Cardiac fibroblast (primary cell): ENCODE measurements at regions not wholly inside any gene's neighbourhood (a gene's known extent, or its start where the extent isn't known, plus 50 kb on each side); places are given as distances from the start of the nearest gene placed in this dataset.

Source experiments
- DNase-seq, 2 donors: peaks; one replicate each; pipeline versions ENCODE4 v3.0.0 to v3.0.0-alpha.2; 2010; ENCODE audit warnings: low read depth in 2 of 2
- H3K4me3 ChIP-seq, 2 donors: replicated peaks in 1 of 2; 1 replicate in 1 of 2; 2 replicates in 1 of 2; pipeline ENCODE4 v1.5.1; 2011; ENCODE audit warnings: low read depth in 2 of 2, low read length in 2 of 2, mild to moderate bottlenecking in 2 of 2, moderate library complexity in 1 of 2
- TF ChIP-seq, protein P1 (sequence below): IDR thresholded peaks from one replicate; pipeline ENCODE4 v1.5.1; 2011; ENCODE audit warnings: low read depth, mild to moderate bottlenecking, low read length, inconsistent platforms

DNA sequence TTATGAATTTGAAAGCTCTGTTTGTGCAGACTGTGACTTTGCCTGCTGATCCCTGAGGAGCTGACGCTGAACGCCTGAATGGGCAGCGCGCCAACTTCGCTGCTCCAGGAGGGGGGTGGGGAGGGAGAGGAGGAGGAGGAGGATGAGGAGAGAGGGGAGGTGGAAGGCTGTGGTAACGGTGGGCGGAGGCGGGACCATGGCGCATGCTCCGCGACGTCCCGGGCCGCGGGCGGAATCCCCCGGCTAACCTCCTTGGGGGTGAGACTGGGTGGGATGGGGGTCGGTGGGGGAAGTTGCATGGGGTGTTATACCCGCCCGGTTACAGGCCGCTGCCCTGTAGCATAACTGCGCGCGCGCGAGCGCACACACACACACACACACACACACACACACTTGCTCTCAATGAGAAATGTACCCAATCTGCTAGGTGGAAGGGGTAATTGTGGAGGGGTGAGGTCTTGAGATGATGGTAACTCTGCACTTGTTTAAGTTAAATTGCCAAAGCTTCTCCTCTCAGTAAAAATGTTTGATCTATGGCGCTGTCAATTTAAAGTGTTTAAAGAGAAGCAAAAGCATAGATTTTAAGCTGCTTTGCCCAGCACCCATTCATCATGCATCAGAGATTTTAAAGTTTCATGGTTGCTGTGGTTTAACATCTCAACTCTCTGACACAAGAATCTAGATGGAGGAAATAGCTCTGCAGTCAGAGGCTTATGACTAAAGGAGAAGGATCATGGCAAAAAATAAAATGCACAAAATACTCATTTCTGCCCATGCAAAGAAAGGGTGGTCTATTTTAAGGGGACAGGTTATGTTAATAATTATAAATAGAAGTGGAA is 76.6 kb upstream of the TBCA start:
- peak; percentile 60 to 67 for DNase-seq
- TF ChIP-seq, protein P1, sequence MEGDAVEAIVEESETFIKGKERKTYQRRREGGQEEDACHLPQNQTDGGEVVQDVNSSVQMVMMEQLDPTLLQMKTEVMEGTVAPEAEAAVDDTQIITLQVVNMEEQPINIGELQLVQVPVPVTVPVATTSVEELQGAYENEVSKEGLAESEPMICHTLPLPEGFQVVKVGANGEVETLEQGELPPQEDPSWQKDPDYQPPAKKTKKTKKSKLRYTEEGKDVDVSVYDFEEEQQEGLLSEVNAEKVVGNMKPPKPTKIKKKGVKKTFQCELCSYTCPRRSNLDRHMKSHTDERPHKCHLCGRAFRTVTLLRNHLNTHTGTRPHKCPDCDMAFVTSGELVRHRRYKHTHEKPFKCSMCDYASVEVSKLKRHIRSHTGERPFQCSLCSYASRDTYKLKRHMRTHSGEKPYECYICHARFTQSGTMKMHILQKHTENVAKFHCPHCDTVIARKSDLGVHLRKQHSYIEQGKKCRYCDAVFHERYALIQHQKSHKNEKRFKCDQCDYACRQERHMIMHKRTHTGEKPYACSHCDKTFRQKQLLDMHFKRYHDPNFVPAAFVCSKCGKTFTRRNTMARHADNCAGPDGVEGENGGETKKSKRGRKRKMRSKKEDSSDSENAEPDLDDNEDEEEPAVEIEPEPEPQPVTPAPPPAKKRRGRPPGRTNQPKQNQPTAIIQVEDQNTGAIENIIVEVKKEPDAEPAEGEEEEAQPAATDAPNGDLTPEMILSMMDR: no peak
- H3K4me3 ChIP-seq: peak overlapping the region; percentile 50 to 53

DNA sequence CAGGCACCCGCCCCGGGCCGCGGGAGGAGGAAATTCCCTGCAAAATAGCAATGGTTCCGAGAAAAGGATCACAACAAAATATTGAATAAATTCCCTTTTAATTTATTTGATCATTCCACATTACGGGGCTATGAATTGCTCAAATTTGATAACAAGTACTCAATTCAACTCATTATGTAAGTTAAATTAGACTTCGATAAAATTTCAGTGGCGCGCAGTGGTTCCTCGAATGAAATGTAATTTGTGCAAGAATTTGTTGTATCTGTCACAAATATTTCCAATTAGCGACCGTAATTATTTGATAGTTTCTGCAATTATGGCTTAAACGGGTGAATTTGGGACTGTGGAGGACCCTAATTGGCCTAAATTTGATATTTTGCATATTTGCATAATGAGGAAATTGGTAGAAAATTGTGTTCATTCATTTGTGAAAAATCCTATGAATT is 76.0 kb upstream of the TBCA start:
- peak overlapping the region; percentile 50 to 53 for H3K4me3 ChIP-seq
- TF ChIP-seq, protein P1: no peak
- no peak for DNase-seq

DNA sequence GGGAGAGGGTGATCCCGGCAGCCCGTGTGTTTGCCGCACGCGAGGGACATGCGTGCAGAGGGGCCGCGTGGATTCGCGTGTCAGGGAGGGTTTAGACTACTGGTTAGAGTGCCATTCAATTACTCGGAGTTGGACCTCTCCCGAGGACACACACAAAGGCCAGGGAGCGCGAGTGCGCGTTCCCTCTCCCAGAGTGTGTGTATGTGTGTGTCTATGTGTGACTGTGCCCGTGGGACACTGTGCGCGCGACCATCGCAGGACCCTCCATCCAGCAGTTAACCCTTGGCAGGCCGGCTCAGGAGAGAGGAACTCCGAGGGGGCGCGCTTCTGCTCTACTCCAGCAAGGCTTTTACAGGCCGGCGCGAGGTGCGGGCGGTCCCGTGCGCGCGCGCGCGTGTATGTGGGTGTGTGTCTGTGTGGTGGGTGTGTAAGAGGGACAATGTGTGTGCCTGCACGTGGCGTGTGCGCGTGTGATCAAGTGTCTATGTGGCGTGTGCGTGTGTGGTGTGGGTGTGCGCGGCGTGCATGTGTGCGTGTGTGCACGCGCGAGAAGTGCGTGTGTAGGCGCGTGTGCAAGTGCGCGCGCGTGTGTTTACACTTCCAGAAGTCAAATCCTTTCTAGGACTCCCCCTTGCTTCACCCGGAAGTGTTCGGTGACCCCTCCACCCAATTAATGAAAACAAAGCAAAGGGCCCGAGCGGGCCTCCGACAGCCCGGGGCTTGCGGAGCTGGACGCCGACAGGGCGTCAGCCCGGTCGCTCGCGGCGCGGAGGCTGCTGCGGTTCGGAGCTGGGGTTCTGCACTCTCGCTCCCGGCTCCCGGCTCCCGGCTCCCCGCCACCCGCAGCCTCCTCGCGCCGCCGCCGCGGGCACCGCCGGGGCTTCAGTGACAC is 75.3 kb upstream of the TBCA start:
- TF ChIP-seq, protein P1: no peak
- peak overlapping the region; percentile 50 to 53 for H3K4me3 ChIP-seq
- peak; percentile 22 to 34 for DNase-seq

DNA sequence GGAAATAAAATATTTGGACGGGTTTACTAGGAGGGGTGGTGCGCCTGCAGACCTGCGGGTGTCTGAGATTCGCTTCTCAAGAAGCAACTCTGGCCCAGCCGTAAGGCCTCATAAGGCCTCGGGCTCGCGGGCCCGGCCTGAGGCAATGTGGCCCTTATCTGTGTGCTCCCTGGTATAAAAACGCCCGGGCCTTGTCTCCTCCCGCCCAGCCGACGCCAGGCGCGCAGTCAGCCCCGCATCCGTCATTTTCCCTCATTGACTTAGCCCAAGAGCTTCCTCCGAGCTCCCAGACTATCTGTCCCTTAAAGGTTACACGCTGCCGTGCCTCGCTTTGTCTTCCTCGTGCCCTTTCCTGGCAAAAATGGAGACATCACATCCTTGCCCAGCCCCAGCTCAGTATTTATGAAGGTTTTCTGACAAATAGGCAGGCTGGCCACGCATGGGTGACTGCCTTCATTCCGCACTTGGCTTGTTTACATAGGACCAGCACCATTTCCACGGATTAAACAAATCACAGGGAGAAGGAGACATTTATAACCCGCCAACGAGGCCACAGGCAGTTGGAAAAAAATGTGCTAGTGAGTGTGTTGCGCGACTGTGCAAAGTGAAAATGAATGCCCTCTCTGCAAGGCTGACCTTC is 74.5 kb upstream of the TBCA start:
- no peak for DNase-seq
- TF ChIP-seq, protein P1: no peak
- H3K4me3 ChIP-seq: no peak overlapping the region

DNA sequence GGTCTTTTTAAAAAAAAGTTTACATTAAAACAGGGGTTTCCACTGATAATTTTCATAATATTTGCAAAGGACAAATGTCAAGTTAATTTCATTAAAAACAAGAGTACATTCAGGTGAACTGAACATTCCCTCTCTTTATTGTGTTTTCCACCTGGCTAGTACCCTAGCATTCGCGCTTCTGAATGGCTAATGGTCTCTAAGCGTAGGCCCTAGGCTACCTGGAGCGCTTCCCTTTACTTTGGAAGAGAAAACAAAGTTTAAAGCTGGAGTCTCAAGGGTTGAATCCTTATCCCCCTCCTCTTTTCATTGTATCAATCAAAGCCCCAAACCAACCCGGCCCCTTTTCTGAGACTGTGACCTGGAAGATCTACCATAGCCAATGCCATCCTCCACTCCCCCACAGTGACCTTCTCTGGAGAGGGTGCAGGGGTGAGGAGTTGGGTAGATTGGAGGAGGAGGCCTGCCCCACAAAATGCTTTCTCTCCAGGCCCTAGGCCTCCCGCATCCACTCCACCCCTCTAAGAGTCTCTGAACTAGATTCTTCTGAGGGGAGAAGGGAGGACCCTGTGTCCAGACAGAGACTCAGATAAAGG is 73.3 kb upstream of the TBCA start:
- TF ChIP-seq, protein P1: no peak
- no peak for DNase-seq
- no peak overlapping the region for H3K4me3 ChIP-seq

DNA sequence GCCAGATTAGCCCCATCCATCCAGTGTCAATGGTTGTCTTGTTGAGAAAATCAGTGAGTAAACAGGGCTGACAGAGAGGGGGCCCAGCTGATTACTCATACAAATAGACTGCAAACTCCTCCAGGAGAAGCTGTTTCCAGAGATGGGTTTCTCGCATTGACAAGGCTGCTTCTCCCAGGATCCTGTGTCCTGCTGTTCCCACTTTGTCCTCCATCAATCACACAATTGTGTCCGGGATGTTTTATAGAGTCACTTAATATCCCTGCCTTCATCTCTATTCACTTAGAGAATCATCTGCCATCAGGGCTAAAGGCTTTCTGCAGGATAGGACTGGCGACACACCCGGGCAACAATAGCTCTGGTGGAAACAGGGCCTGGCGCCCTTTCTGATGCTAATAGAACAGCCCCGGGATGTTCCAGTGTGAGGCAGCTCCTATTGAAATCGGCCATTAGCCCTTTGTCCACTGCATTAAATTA is 71.7 kb upstream of the TBCA start:
- TF ChIP-seq, protein P1: no peak

More for the DNA sequence above, 71.7 kb upstream of the TBCA start:
- H3K4me3 ChIP-seq: no peak overlapping the region
- no peak for DNase-seq
